ENCODE measurements at regions not wholly inside any gene's neighbourhood (a gene's known extent, or its start where the extent isn't known, plus 50 kb on each side); places are given as distances from the start of the nearest gene placed in this dataset.

- Histone ChIP-seq H3K4me3 (ENCODE audit: low read length) (no peak overlapping the region), H3K9me3 (ENCODE audit: low read length) (no peaks in the 10 kb centered on the region), H3K9me2 (ENCODE audit: insufficient read depth, low read length) (no peaks in the 10 kb centered on the region), H3K9ac (ENCODE audit: low read length) (no peak overlapping the region), H3K36me3 (ENCODE audit: insufficient read depth, low read length) (no peaks in the 10 kb centered on the region), H2AFZ (ENCODE audit: low read depth, low read length) (no peak overlapping the region), H3K79me2 (replicated peaks; ENCODE audit: insufficient read depth, low read length) (no peaks in the 10 kb centered on the region), H3K4me2 (ENCODE audit: low read length) (no peak overlapping the region), H3F3A (ENCODE audit: insufficient read depth, low read length, poor library complexity, severe bottlenecking) (no peaks in the 10 kb centered on the region), H3K27me3 (ENCODE audit: insufficient read depth, low read depth, low read length) (no peaks in the 10 kb centered on the region), H3K27ac (ENCODE audit: low read length) (no peak overlapping the region), H4K20me1 (ENCODE audit: insufficient read depth) (no peaks in the 10 kb centered on the region)
- TF ChIP-seq, protein P1, sequence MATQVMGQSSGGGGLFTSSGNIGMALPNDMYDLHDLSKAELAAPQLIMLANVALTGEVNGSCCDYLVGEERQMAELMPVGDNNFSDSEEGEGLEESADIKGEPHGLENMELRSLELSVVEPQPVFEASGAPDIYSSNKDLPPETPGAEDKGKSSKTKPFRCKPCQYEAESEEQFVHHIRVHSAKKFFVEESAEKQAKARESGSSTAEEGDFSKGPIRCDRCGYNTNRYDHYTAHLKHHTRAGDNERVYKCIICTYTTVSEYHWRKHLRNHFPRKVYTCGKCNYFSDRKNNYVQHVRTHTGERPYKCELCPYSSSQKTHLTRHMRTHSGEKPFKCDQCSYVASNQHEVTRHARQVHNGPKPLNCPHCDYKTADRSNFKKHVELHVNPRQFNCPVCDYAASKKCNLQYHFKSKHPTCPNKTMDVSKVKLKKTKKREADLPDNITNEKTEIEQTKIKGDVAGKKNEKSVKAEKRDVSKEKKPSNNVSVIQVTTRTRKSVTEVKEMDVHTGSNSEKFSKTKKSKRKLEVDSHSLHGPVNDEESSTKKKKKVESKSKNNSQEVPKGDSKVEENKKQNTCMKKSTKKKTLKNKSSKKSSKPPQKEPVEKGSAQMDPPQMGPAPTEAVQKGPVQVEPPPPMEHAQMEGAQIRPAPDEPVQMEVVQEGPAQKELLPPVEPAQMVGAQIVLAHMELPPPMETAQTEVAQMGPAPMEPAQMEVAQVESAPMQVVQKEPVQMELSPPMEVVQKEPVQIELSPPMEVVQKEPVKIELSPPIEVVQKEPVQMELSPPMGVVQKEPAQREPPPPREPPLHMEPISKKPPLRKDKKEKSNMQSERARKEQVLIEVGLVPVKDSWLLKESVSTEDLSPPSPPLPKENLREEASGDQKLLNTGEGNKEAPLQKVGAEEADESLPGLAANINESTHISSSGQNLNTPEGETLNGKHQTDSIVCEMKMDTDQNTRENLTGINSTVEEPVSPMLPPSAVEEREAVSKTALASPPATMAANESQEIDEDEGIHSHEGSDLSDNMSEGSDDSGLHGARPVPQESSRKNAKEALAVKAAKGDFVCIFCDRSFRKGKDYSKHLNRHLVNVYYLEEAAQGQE (IDR thresholded peaks at IDR 0.05; ENCODE audit: borderline replicate concordance) = no peak
- no peak for TF ChIP-seq MXI1 (conservative IDR thresholded peaks at IDR 0.05; ENCODE audit: poor library complexity, severe bottlenecking)
- no peak for TF ChIP-seq POLR2AphosphoS5 (IDR thresholded peaks at IDR 0.05)
- no peak for TF ChIP-seq RAD21 (conservative IDR thresholded peaks at IDR 0.05)
- no peak for TF ChIP-seq TAF1 (IDR thresholded peaks at IDR 0.05; ENCODE audit: low read depth)
- no peak for TF ChIP-seq CTCF (IDR thresholded peaks at IDR 0.05; ENCODE audit: poor library complexity, severe bottlenecking)
- no peak for TF ChIP-seq EP300 (conservative IDR thresholded peaks at IDR 0.05; ENCODE audit: poor library complexity, severe bottlenecking)
- TF ChIP-seq SMC3 (conservative IDR thresholded peaks at IDR 0.05; ENCODE audit: poor library complexity) = no peak
- TF ChIP-seq EZH2 (IDR thresholded peaks at IDR 0.05; ENCODE audit: borderline replicate concordance, insufficient read depth, low read length, poor library complexity, severe bottlenecking) = no peak
Observed at GRCh38 chr3:189567766-189568420, 63.3 kb upstream of the TP63 start.

DNA sequence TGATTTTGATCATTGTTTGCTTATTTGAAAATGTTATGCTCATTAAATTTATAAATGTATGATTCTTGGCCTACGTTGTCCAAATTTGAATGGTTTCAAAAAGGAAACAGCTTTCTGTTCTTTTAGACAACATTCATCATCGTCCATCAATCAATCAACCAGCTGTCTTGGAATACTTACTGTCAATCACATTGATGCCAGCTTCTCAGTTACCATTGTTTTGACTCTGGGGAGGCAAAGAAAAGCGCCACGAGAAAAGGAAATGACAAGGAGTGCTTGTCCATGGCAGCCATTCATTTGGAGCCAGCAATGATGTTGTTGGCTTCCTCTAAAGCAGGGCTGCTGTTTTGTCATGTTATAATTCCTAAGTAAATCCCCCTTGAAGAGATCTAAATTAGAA lies 62.2 kb upstream of the TP63 start:
- H3K79me2 ChIP-seq (replicated peaks; ENCODE audit: insufficient read depth, low read length) = no peaks in the 10 kb centered on the region
- no peaks in the 10 kb centered on the region for H3K9me2 ChIP-seq (ENCODE audit: insufficient read depth, low read length)
- H3K36me3 ChIP-seq (ENCODE audit: insufficient read depth, low read length) = no peaks in the 10 kb centered on the region
- H4K20me1 ChIP-seq (ENCODE audit: insufficient read depth) = no peaks in the 10 kb centered on the region
- no peaks in the 10 kb centered on the region for H3F3A ChIP-seq (ENCODE audit: insufficient read depth, low read length, poor library complexity, severe bottlenecking)
- no peak overlapping the region for H3K4me2 ChIP-seq (ENCODE audit: low read length)
- H3K27me3 ChIP-seq (ENCODE audit: insufficient read depth, low read depth, low read length) = no peaks in the 10 kb centered on the region
- H3K9me3 ChIP-seq (ENCODE audit: low read length) = no peaks in the 10 kb centered on the region
- H3K27ac ChIP-seq (ENCODE audit: low read length) = no peak overlapping the region
- no peak overlapping the region for H2AFZ ChIP-seq (ENCODE audit: low read depth, low read length)
- H3K9ac ChIP-seq (ENCODE audit: low read length) = no peak overlapping the region
- H3K4me3 ChIP-seq (ENCODE audit: low read length) = no peak overlapping the region
- no peak for TF ChIP-seq MXI1 (conservative IDR thresholded peaks at IDR 0.05; ENCODE audit: poor library complexity, severe bottlenecking)
- TF ChIP-seq POLR2AphosphoS5 (IDR thresholded peaks at IDR 0.05) = peak; percentile 78
- TF ChIP-seq CTCF (IDR thresholded peaks at IDR 0.05; ENCODE audit: poor library complexity, severe bottlenecking) = no peak
- no peak for TF ChIP-seq EZH2 (IDR thresholded peaks at IDR 0.05; ENCODE audit: borderline replicate concordance, insufficient read depth, low read length, poor library complexity, severe bottlenecking)
- TF ChIP-seq SMC3 (conservative IDR thresholded peaks at IDR 0.05; ENCODE audit: poor library complexity) = no peak
- peak; percentile 99 for TF ChIP-seq EP300 (conservative IDR thresholded peaks at IDR 0.05; ENCODE audit: poor library complexity, severe bottlenecking)
- no peak for TF ChIP-seq TAF1 (IDR thresholded peaks at IDR 0.05; ENCODE audit: low read depth)
- TF ChIP-seq RAD21 (conservative IDR thresholded peaks at IDR 0.05) = no peak
- TF ChIP-seq, protein P1 (IDR thresholded peaks at IDR 0.05; ENCODE audit: borderline replicate concordance) = no peak
